Small intestine (tissue), 7 donors: ENCODE measurements at regions not wholly inside any gene's neighbourhood (a gene's known extent, or its start where the extent isn't known, plus 50 kb on each side); places are given as distances from the start of the nearest gene placed in this dataset.
"Not testable (repeated sequence)": the region's sequence is repeated elsewhere in the genome, so short reads cannot be mapped to it uniquely, and the experiment has no call there.

Experiments
- DNase-seq, 2 donors: peaks; one replicate each; pipeline versions ENCODE4 v3.0.0 to v3.0.0-alpha.2; 2013
- FAIRE-seq: peaks from 2 replicates; lab custom pipeline; 2012; peaks lifted over from hg19 to GRCh38; lab: Jason Lieb, UNC
- H3K27ac ChIP-seq, 3 donors: one replicate each; pipeline ENCODE4 v1.5.1; 2013; ENCODE audit warnings: low read length in 2 of 3, mild to moderate bottlenecking in 2 of 3, control low read depth in 1 of 3, inconsistent platforms in 1 of 3, low read depth in 1 of 3, moderate library complexity in 1 of 3
- H3K27me3 ChIP-seq, 3 donors: one replicate each; pipeline ENCODE4 v1.6.1; 2013; ENCODE audit warnings: low read length in 3 of 3, inconsistent platforms in 1 of 3; ENCODE audit not compliant: control insufficient read depth in 3 of 3, insufficient read depth in 3 of 3
- H3K36me3 ChIP-seq, 3 donors: one replicate each; pipeline ENCODE4 v1.6.1; 2013; ENCODE audit warnings: low read length in 3 of 3, inconsistent platforms in 1 of 3, low read depth in 1 of 3, mild to moderate bottlenecking in 1 of 3, moderate library complexity in 1 of 3; ENCODE audit not compliant: control insufficient read depth in 3 of 3, insufficient read depth in 2 of 3
- H3K4me1 ChIP-seq, 3 donors: one replicate each; pipeline ENCODE4 v1.6.1; 2013; ENCODE audit warnings: low read length in 2 of 3, inconsistent platforms in 1 of 3, low read depth in 1 of 3, mild to moderate bottlenecking in 1 of 3, moderate library complexity in 1 of 3; ENCODE audit not compliant: control insufficient read depth in 3 of 3, insufficient read depth in 2 of 3
- H3K4me3 ChIP-seq, 3 donors: one replicate each; pipeline ENCODE4 v1.5.1; 2013; ENCODE audit warnings: low read length in 3 of 3, control low read depth in 1 of 3, inconsistent platforms in 1 of 3, low read depth in 1 of 3, mild to moderate bottlenecking in 1 of 3, moderate library complexity in 1 of 3
- H3K9me3 ChIP-seq, 2 donors: one replicate each; pipeline ENCODE4 v1.6.1; 2013; ENCODE audit warnings: low read depth in 1 of 2, low read length in 1 of 2; ENCODE audit not compliant: control insufficient read depth in 2 of 2, insufficient read depth in 1 of 2
- WGBS, 3 donors: extraction: QIAGEN DNeasy Blood & Tissue Kit; methylation state at CpG; one replicate each; pipeline ENCODE4 v1.1.7; 2013; 5-methylcytosine and 5-hydroxymethylcytosine counted together
- donor health status: healthy with polysubstance abuse.
- donor health status: control.
- donor health status: control.
- donor health status: Bipolar disorder and iron deficiency.
- donor health status: healthy.

DNA sequence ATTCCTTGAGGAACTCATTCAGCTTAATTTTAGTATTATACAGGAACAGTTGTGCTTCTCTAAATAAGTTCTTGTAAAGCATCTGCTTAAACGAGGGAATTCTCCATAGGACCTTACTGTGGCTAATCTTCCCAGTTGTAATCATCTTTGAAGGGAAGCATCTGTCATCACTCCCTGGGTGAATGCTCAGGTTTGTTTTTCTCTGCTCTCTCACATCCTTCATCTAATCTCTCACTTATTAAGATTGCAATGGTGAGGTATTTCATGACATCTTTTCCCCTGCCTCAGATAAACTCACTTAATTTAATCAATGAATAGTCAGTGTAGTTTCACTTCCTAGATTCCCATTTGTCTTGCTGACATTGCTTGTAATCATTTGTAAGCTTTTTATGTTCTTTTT lies 121.8 kb upstream of the ADAMTS3 start:
- no peak for FAIRE-seq
- H3K36me3 ChIP-seq: no peaks in the 10 kb centered on the region
- 29 to 41% (median 31%) methylated on average over 1 of the region's 1 CpG for WGBS, 3 donors

DNA sequence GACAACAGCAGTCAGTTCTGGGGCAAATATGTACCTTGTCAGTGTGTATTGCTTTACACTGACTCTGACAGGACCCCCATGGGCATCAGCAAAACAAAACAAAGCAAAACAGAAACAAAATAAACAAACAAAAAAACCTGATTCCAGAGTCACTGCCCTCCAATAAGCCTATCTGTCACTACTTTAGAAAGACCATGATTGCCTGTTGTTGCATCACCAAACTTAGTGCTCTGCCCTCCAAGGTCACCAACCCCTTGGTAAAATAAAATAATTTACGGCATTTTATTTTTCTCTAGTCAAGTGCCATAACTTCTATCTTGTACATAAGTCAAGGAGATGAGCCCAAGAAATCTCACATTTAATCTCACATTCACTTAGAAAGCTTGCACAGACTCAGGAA lies 120.9 kb upstream of the ADAMTS3 start:
- DNase-seq (no peak), FAIRE-seq (no peak)
- Histone ChIP-seq H3K27ac (no peak overlapping the region), H3K4me3 (no peak overlapping the region), H3K9me3 (no peaks in the 10 kb centered on the region), H3K4me1 (no peaks in the 10 kb centered on the region), H3K27me3 (no peaks in the 10 kb centered on the region), H3K36me3 (no peaks in the 10 kb centered on the region)
- WGBS, 3 donors: 86 to 91% (median 88%) methylated on average over 1 of the region's 1 CpG

More for the DNA sequence above, 121.8 kb upstream of the ADAMTS3 start:
- H3K4me1 ChIP-seq: no peaks in the 10 kb centered on the region
- H3K9me3 ChIP-seq: no peaks in the 10 kb centered on the region
- H3K27ac ChIP-seq: no peak overlapping the region
- H3K4me3 ChIP-seq: no peak overlapping the region
- DNase-seq: no peak
- H3K27me3 ChIP-seq: no peaks in the 10 kb centered on the region

DNA sequence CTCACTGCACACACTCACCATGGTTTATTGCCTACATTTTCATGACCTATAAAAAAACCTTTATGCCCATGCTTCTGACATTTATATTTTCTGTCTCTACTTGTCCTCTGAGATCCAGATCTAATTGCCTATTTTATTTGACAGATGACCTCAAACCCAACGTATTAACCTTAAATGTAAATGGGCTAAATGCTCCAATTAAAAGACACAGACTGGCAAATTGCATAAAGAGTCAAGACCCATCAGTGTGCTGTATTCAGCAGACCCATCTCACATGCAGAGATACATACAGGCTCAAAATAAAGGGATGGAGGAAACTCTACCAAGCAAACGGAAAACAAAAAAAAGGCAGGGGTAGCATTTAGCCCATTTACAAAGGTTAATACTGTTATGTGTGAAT lies 117.4 kb upstream of the ADAMTS3 start:
- not testable (repeated sequence) for H3K36me3 ChIP-seq, H3K9me3 ChIP-seq, H3K4me3 ChIP-seq, H3K4me1 ChIP-seq, H3K27ac ChIP-seq, FAIRE-seq, DNase-seq, H3K27me3 ChIP-seq
- 77 to 84% (median 80%) methylated on average over 2 of the region's 2 CpGs for WGBS, 3 donors

GRCh38 chr4:72679666-72680065 lies 110.6 kb upstream of the ADAMTS3 start:
- no peaks in the 10 kb centered on the region for H3K36me3 ChIP-seq
- no peak for FAIRE-seq
- H3K9me3 ChIP-seq: no peaks in the 10 kb centered on the region
- DNase-seq: no peak
- no peaks in the 10 kb centered on the region for H3K27me3 ChIP-seq
- 66 to 87% (median 80%) methylated on average over 2 of the region's 2 CpGs for WGBS, 3 donors
- H3K4me3 ChIP-seq: no peak overlapping the region
- H3K27ac ChIP-seq: no peak overlapping the region
- no peaks in the 10 kb centered on the region for H3K4me1 ChIP-seq

- no peak overlapping the region for H3K27ac ChIP-seq
- DNase-seq: no peak
- H3K36me3 ChIP-seq: no peaks in the 10 kb centered on the region
- no peaks in the 10 kb centered on the region for H3K27me3 ChIP-seq
- no peaks in the 10 kb centered on the region for H3K9me3 ChIP-seq
- no peak for FAIRE-seq
- no peaks in the 10 kb centered on the region for H3K4me1 ChIP-seq
- H3K4me3 ChIP-seq: no peak overlapping the region
These were observed 108.9 kb upstream of the ADAMTS3 start for GRCh38 chr4:72677886-72678285.

DNA sequence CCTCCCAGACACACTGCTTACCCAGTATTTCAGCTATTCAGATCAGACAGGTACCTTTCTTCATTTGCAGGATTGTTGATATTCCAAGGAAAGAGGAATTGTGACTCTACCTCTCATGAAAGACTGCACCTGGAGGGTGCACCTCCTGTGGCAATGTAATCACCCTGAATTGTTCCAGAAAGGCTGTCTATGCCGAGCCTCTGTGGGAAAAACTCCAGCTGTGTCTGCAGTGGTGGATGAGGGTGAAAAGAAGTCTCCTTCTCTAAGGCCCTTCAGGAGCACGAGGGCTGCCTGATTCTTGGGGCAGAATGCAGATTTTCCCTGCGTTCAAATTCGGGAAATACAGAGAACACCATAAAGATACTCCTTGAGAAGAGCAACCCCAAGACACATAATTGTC lies 108.2 kb upstream of the ADAMTS3 start:
- H3K4me3 ChIP-seq: no peak overlapping the region
- no peaks in the 10 kb centered on the region for H3K4me1 ChIP-seq
- no peaks in the 10 kb centered on the region for H3K9me3 ChIP-seq
- H3K27ac ChIP-seq: no peak overlapping the region
- FAIRE-seq: no peak
- H3K27me3 ChIP-seq: no peaks in the 10 kb centered on the region
- 59 to 77% (median 68%) methylated on average over 4 of the region's 4 CpGs for WGBS, 3 donors
- no peak for DNase-seq
- H3K36me3 ChIP-seq: no peaks in the 10 kb centered on the region

DNA sequence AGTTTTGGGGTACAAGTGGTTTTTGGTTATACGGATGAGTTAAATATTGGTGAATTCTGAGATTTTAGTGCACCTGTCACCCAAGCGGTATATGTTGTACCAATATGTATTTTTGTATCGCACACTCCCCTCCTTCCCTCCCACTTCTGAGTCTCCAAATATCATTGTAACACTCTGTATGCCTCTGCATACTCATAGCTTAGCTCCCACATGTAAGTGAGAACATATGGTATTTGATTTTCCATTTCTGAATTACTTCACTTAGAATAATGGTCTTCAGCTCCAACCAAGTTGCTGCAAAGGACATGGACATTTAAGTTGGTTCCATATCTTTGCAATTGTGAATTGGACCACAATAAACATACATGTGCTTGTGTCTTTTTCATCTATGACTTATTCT lies 103.0 kb upstream of the ADAMTS3 start:
- DNase-seq (no peak), FAIRE-seq (no peak)
- no peaks in the 10 kb centered on the region for H3K36me3 ChIP-seq
- H3K4me3 ChIP-seq: no peak overlapping the region
- no peak overlapping the region for H3K27ac ChIP-seq
- H3K27me3 ChIP-seq: no peaks in the 10 kb centered on the region
- H3K4me1 ChIP-seq: no peaks in the 10 kb centered on the region
- WGBS, 3 donors: 97 to 100% (median 97%) methylated on average over 3 of the region's 3 CpGs
- H3K9me3 ChIP-seq: no peaks in the 10 kb centered on the region

DNA sequence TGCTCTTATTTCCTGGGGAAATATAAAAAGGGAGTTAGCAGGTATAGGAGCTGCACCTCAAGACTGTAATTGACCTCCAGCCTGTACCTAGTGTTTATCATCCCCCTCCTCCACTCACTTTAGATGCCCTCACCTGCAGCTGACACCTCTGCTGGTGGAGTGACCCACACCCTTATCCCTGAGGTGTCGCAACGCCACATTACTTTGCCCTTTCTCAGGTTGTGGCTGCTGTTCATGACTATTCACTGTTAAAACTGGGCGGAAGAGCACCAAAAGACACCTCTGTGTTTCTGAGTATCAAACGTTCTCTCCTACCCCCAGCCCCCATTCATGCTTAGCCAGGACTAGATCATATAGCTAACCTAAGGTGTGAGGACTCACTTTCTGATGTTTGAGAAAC lies 101.5 kb upstream of the ADAMTS3 start:
- H3K9me3 ChIP-seq: no peaks in the 10 kb centered on the region
- DNase-seq (no peak), FAIRE-seq (no peak)
- H3K4me1 ChIP-seq: no peaks in the 10 kb centered on the region
- no peak overlapping the region for H3K4me3 ChIP-seq
- no peaks in the 10 kb centered on the region for H3K27me3 ChIP-seq
- H3K27ac ChIP-seq: no peak overlapping the region
- 81 to 87% (median 81%) methylated on average over 4 of the region's 4 CpGs for WGBS, 3 donors
- no peaks in the 10 kb centered on the region for H3K36me3 ChIP-seq

DNA sequence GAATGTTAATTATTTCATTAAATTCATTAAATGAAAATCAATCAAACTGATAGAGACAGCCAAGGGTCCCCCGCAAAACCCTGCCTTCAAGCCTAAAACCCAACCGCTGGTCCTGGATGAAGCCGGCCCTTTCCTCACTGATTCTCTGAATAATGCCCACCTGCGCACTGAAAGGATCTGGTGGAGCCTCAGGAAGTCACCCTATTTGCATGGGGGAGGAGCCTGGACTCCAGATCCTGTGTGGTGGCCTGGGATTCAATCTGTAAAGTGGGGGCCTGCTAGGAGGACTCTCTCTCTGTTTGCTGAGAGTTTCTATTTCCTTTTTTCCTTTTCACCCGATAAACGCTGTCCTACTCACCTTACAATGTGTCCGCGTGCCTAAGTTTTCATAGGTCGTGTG lies 97.9 kb upstream of the ADAMTS3 start:
- H3K9me3 ChIP-seq: no peaks in the 10 kb centered on the region
- FAIRE-seq: no peak
- H3K27me3 ChIP-seq: no peaks in the 10 kb centered on the region
- DNase-seq: no peak
- H3K4me3 ChIP-seq: no peak overlapping the region
- no peaks in the 10 kb centered on the region for H3K4me1 ChIP-seq
- no peak overlapping the region for H3K27ac ChIP-seq
- 77 to 90% (median 80%) methylated on average over 9 of the region's 9 CpGs for WGBS, 3 donors
- H3K36me3 ChIP-seq: no peaks in the 10 kb centered on the region
